ENCODE measurements at regions not wholly inside any gene's neighbourhood (a gene's known extent, or its start where the extent isn't known, plus 50 kb on each side); places are given as distances from the start of the nearest gene placed in this dataset.

DNA sequence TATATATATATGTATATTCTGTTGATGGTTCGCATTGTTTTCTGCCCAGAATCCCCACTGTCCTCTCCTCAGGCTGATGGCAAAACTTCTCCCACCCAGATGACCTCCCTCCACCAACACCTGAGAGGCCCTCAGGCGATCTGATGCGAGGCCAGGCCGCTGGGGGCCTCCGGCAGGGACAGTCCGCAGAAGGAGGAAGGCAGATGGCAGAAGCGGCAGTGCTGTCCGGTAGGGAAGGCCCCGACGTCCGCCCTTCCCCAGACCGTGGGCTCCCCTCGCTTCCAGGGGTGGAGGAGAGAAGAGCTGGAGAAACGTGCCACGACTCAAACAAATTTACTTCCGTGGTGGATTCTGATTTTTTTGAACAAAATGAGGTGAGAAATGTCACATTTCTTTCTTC lies 178.3 kb upstream of the RGS6 start:
- TF ChIP-seq ARID4B (CRISPR knock-in tag; IDR thresholded peaks at IDR 0.05) (no peak), ZNF431 (CRISPR knock-in tag; IDR thresholded peaks at IDR 0.05) (no peak), MYBL2 (IDR thresholded peaks at IDR 0.05; ENCODE audit: low read depth) (no peak), MYBL2 (CRISPR knock-in tag; IDR thresholded peaks at IDR 0.05; ENCODE audit: borderline replicate concordance) (no peak), CBX8 (IDR thresholded peaks at IDR 0.05; ENCODE audit: borderline replicate concordance, extremely low read depth, low read depth, low read length, poor library complexity, severe bottlenecking) (no peak), CBFB (CRISPR knock-in tag; IDR thresholded peaks at IDR 0.05) (no peak), ZNF589 (CRISPR knock-in tag; IDR thresholded peaks at IDR 0.05; ENCODE audit: low read depth) (no peak), NFE2L1 (tag; IDR thresholded peaks at IDR 0.05; ENCODE audit: borderline replicate concordance, low read depth) (no peak)
- FAIRE-seq (no peak), DNase-seq (ENCODE audit: extremely low read depth in 1 of 4, low spot score in 3 of 4) (no peak), ATAC-seq (no peak)
- Histone ChIP-seq H3K27me3 (ENCODE audit: control insufficient read depth in 2 of 2, insufficient read depth in 2 of 2, low read length in 2 of 2) (no peaks in the 10 kb centered on the region), H3K9me3 (replicated peaks; ENCODE audit: control insufficient read depth, insufficient read depth, low read depth, low read length) (no peaks in the 10 kb centered on the region), H3K9me1 (ENCODE audit: control insufficient read depth, insufficient read depth, low read length) (no peaks in the 10 kb centered on the region), H4K20me1 (replicated peaks; ENCODE audit: control insufficient read depth, insufficient read depth, low read length) (no peaks in the 10 kb centered on the region), H3K27ac (ENCODE audit: extremely low read depth, low read depth, low read length) (no peak overlapping the region), H3K4me2 (ENCODE audit: insufficient read depth, low read length) (no peak overlapping the region), H3K4me3 (no peak overlapping the region), H2AFZ (ENCODE audit: low read depth, low read length) (no peak overlapping the region), H3K4me1 (replicated peaks in 1 of 2; ENCODE audit: control insufficient read depth in 2 of 2, insufficient read depth in 2 of 2, low read length in 2 of 2) (peaks cover 19 to 21% of the 10 kb centered on the region in 2 experiments; a peak in 4 of 5 replicates), H3K79me2 (ENCODE audit: control insufficient read depth, insufficient read depth, low read length) (no peaks in the 10 kb centered on the region), H3K36me3 (ENCODE audit: control insufficient read depth, insufficient read depth, low read length) (no peaks in the 10 kb centered on the region), H3K9ac (ENCODE audit: insufficient read depth in 1 of 2, low read depth in 2 of 2, low read length in 2 of 2) (no peak overlapping the region)
- 56% methylated on average over 5 of the region's 16 CpGs for WGBS (ENCODE audit: insufficient coverage, low coverage, missing lambda C conversion rate)
- intact Hi-C loops (cut with micrococcal nuclease) = loop anchor here (1.0 to 5.0 kb wide), 5 partner anchors 33 to 650 kb away; no protein-coding TSS in a partner anchor
- ChIA-PET CTCF (ENCODE audit: low intra/inter-chr PET ratio) (interaction anchor here (0.5 to 2.5 kb wide), 4 partner anchors 33 to 650 kb away, joined by 3 to 20 read pairs (median 10); no protein-coding TSS in a partner anchor), POLR2A (no interaction called here)
- no TSS peak for BruUV-seq (replicated peaks)
- in situ Hi-C loops (cut with MboI) = loop anchor here (5.0 kb wide), 1 partner anchor 622 kb away; no protein-coding TSS in a partner anchor

Data from K562 (cell line).